Activated CD4-positive, alpha-beta memory T cell treated with anti-CD3 and anti-CD28 coated beads, Interleukin-2, amount 10 ng/mL, durations not matched to agents 7 days and 5 days (primary cell): ENCODE measurements at regions not wholly inside any gene's neighbourhood (a gene's known extent, or its start where the extent isn't known, plus 50 kb on each side); places are given as distances from the start of the nearest gene placed in this dataset.

Source experiments
- CTCF ChIA-PET: fragments of 350-600 bp; sonication (Branson Sonifier 250); formaldehyde crosslinking; loops from one replicate; lab custom pipeline; 2021; ENCODE audit warnings: antibody characterized with exemption, inconsistent platforms; lab: Charles Lee
- POLR2A ChIA-PET: fragments of 350-600 bp; sonication (Branson Sonifier 250); formaldehyde crosslinking; loops from one replicate; lab custom pipeline; 2021; ENCODE audit warnings: antibody characterized with exemption; lab: Charles Lee
- DNase-seq: peaks from one replicate; pipeline ENCODE4 v3.0.0-alpha.2; 2020
- H3K27ac Mint-ChIP-seq: one replicate; pipeline ENCODE4 v1.8.0; 2021; ENCODE audit warnings: mild to moderate bottlenecking, mixed read lengths
- H3K27me3 Mint-ChIP-seq: one replicate; pipeline ENCODE4 v1.8.0; 2021; ENCODE audit warnings: mixed read lengths
- H3K36me3 Mint-ChIP-seq: one replicate; pipeline ENCODE4 v1.8.0; 2021; ENCODE audit warnings: low read depth, mixed read lengths
- H3K4me1 Mint-ChIP-seq: one replicate; pipeline ENCODE4 v1.8.0; 2021; ENCODE audit warnings: mixed read lengths
- H3K4me3 Mint-ChIP-seq: one replicate; pipeline ENCODE4 v1.8.0; 2021; ENCODE audit warnings: mild to moderate bottlenecking, mixed read lengths
- H3K9me3 Mint-ChIP-seq: one replicate; pipeline ENCODE4 v1.8.0; 2021; ENCODE audit warnings: mixed read lengths

- POLR2A ChIA-PET, result no interaction called here
Measured at GRCh38 chr16:49928176-49929041, 72.5 kb upstream of the ZNF423 start.

DNA sequence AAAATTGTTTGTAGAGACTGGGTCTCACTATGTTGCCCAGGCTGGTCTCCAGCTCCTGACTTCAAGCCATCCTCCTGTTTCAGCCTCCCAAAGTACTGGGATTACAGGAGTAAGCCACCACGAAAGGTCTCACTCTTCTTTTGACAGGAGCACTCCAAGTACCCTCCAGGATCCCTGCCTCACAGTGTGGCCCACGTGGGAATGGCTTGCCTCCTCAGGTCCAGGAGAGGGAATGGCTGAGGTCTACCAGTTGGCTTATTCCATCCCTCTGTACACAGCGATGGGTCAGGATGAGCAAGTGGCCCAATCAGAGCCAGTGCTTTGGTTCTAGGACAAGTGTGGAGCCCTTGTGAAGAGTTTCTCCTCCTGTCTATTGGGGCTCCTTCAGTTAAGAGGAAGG lies 73.7 kb upstream of the ZNF423 start:
- Mint-ChIP-seq H3K4me3 (no peak overlapping the region), H3K27ac (no peak overlapping the region), H3K4me1 (no peaks in the 10 kb centered on the region), H3K9me3 (no peaks in the 10 kb centered on the region), H3K36me3 (no peaks in the 10 kb centered on the region), H3K27me3 (peaks cover 30% of the 10 kb centered on the region)
- ChIA-PET POLR2A (no interaction called here), CTCF (no interaction called here)
- DNase-seq, result no peak

More at GRCh38 chr16:49928176-49929041, 72.5 kb upstream of the ZNF423 start:
- DNase-seq, result no peak
- H3K36me3 Mint-ChIP-seq, result no peaks in the 10 kb centered on the region
- no peaks in the 10 kb centered on the region for H3K4me1 Mint-ChIP-seq
- H3K27ac Mint-ChIP-seq, result no peak overlapping the region
- no peaks in the 10 kb centered on the region for H3K9me3 Mint-ChIP-seq
- CTCF ChIA-PET, result no interaction called here
- no peak overlapping the region for H3K4me3 Mint-ChIP-seq
- peaks cover 30% of the 10 kb centered on the region for H3K27me3 Mint-ChIP-seq

- CTCF ChIA-PET, result no interaction called here
- Mint-ChIP-seq H3K36me3 (no peaks in the 10 kb centered on the region), H3K9me3 (no peaks in the 10 kb centered on the region), H3K27ac (no peak overlapping the region), H3K4me3 (no peak overlapping the region), H3K27me3 (peaks cover 24% of the 10 kb centered on the region), H3K4me1 (no peaks in the 10 kb centered on the region)
- no peak for DNase-seq
- POLR2A ChIA-PET, result no interaction called here
Measured at GRCh38 chr16:49930841-49931240, 74.9 kb upstream of the ZNF423 start.

GRCh38 chr16:49931266-49931665 lies 75.4 kb upstream of the ZNF423 start:
- ChIA-PET CTCF (interaction anchor here (1.0 kb wide), 1 partner anchor 13 kb away, joined by 3 read pairs; no protein-coding TSS in a partner anchor), POLR2A (no interaction called here)
- Mint-ChIP-seq H3K4me1 (no peaks in the 10 kb centered on the region), H3K36me3 (no peaks in the 10 kb centered on the region), H3K27me3 (peaks cover 21% of the 10 kb centered on the region), H3K9me3 (no peaks in the 10 kb centered on the region), H3K4me3 (no peak overlapping the region), H3K27ac (no peak overlapping the region)
- DNase-seq, result no peak

DNA sequence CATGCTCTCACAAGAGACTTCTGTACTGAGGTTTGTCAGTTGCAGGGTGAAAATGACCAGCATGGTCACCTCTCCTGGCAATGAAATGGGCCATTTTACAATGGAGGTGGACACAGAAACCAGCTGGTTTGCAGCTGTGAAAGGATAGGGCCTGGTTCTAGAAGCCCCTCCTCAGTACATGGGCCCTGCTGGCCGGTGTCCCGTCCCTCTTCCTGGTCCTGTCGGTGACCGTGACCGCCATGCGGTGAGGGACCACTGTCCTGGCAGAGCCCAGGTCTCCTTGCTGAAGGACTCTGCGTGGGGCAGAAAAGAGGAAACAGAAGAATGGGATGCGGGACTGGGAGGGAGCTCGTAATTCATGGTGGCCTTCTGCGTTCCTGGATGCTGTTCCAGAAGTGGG lies 76.0 kb upstream of the ZNF423 start:
- Mint-ChIP-seq H3K4me3 (no peak overlapping the region), H3K27ac (no peak overlapping the region), H3K36me3 (no peaks in the 10 kb centered on the region), H3K4me1 (no peaks in the 10 kb centered on the region), H3K27me3 (peaks cover 21% of the 10 kb centered on the region), H3K9me3 (no peaks in the 10 kb centered on the region)
- POLR2A ChIA-PET, result no interaction called here
- CTCF ChIA-PET, result interaction anchor here (1.0 kb wide), 1 partner anchor 14 kb away, joined by 3 read pairs; no protein-coding TSS in a partner anchor
- DNase-seq, result no peak

GRCh38 chr16:49932434-49932833 lies 76.5 kb upstream of the ZNF423 start:
- no peak for DNase-seq
- Mint-ChIP-seq H3K4me3 (no peak overlapping the region), H3K36me3 (no peaks in the 10 kb centered on the region), H3K27me3 (peaks cover 21% of the 10 kb centered on the region), H3K27ac (no peak overlapping the region), H3K4me1 (no peaks in the 10 kb centered on the region), H3K9me3 (no peaks in the 10 kb centered on the region)
- CTCF ChIA-PET, result no interaction called here
- POLR2A ChIA-PET, result no interaction called here

DNA sequence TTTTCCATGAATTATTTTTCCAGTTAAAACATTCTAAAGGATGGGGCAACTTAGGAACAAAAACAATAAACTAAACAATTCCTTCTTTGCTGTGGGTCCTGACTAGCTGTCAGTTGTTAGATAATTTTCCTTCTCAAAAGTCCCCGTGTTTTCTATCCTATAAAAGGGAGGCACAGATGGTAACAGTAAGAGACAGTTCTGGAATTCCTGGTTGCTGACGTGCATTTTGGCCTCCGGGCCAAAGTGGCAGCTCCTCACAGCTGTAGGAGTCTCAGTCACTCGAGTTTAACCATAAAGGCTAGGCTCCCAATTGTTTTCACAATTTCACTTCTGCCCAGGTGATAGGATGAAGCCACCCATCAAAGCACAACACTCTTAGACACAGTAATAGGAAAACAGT lies 77.0 kb upstream of the ZNF423 start:
- Mint-ChIP-seq H3K27me3 (peaks cover 21% of the 10 kb centered on the region), H3K4me1 (no peaks in the 10 kb centered on the region), H3K36me3 (no peaks in the 10 kb centered on the region), H3K27ac (no peak overlapping the region), H3K4me3 (no peak overlapping the region), H3K9me3 (no peaks in the 10 kb centered on the region)
- DNase-seq, result no peak
- POLR2A ChIA-PET, result no interaction called here
- CTCF ChIA-PET, result no interaction called here

GRCh38 chr16:49936791-49937190 lies 80.9 kb upstream of the ZNF423 start:
- no peak overlapping the region for H3K27ac Mint-ChIP-seq
- H3K36me3 Mint-ChIP-seq, result no peaks in the 10 kb centered on the region
- no peaks in the 10 kb centered on the region for H3K4me1 Mint-ChIP-seq
- peaks cover 15% of the 10 kb centered on the region for H3K27me3 Mint-ChIP-seq
- no peak overlapping the region for H3K4me3 Mint-ChIP-seq
- no peaks in the 10 kb centered on the region for H3K9me3 Mint-ChIP-seq
- POLR2A ChIA-PET, result no interaction called here
- CTCF ChIA-PET, result no interaction called here
- DNase-seq, result no peak

GRCh38 chr16:49937886-49938285 lies 82.0 kb upstream of the ZNF423 start:
- POLR2A ChIA-PET, result no interaction called here
- no peaks in the 10 kb centered on the region for H3K9me3 Mint-ChIP-seq
- CTCF ChIA-PET, result no interaction called here
- H3K27me3 Mint-ChIP-seq, result peaks cover 12% of the 10 kb centered on the region
- no peaks in the 10 kb centered on the region for H3K4me1 Mint-ChIP-seq
- DNase-seq, result no peak
- no peak overlapping the region for H3K4me3 Mint-ChIP-seq
- H3K27ac Mint-ChIP-seq, result no peak overlapping the region
- H3K36me3 Mint-ChIP-seq, result no peaks in the 10 kb centered on the region

DNA sequence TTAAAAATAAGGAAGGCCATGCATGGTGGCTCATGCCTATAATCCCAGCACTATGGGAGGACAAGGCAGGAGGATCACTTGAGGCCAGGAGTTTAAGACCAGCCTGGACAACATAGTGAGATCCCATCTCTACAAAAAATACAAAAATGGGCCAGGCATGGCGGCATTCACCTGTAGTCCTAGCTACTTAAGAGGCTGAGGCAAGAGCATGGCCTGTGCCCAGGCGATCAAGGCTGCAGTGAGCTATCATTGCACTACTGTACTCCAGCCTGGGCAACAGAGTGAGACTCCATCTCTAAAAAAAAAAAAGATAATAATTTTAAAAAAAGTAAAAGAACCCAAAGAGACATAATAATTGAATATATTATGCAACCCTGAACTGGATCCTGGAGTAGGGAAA lies 83.6 kb upstream of the ZNF423 start:
- no peak overlapping the region for H3K4me3 Mint-ChIP-seq
- H3K27ac Mint-ChIP-seq, result no peak overlapping the region
- no peaks in the 10 kb centered on the region for H3K9me3 Mint-ChIP-seq
- no peaks in the 10 kb centered on the region for H3K36me3 Mint-ChIP-seq
- no peaks in the 10 kb centered on the region for H3K4me1 Mint-ChIP-seq
- CTCF ChIA-PET, result no interaction called here
- POLR2A ChIA-PET, result no interaction called here
- no peak for DNase-seq
- peaks cover 11% of the 10 kb centered on the region for H3K27me3 Mint-ChIP-seq

DNA sequence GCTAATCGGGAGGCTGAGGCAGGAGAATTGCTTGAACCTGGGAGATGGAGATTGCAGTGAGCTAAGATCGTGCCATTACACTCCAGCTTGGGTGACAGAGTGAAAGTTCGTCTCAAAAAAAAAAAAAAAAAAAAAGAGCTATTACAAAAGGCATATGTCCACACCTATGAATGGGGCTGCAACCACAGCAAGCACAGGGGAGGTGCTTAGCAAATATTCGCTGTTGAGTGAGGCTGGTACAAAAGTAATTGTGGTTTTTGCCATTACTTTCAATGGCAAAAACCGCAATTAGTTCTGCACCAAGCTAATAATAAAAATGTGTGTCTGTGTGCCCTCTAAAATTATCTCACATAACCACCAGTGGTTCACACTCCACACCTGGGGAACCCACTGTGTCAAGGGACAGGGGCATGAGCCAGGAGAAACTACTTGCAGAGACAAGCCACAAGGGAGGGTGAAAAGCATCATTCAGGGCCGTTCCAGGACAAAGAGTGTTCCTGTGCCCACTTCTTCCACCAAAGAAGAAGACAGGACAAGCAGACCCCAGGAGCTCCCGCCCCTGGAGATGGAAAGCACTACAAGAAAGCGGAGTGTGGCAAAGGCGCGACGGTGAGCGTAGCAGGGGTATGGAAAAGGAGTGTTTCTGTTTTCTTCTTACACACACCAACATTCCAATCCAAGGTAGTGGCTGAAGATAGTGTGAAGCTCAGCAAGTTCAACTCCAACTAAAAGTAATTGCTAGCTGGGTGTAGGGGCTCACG lies 84.4 kb upstream of the CNEP1R1 start:
- peak; percentile 11 for DNase-seq
- ChIA-PET POLR2A (no interaction called here), CTCF (interaction anchor here (0.7 kb wide), 1 partner anchor 23 kb away, joined by 5 read pairs; no protein-coding TSS in a partner anchor)
- Mint-ChIP-seq H3K4me1 (no peaks in the 10 kb centered on the region), H3K27ac (no peak overlapping the region), H3K36me3 (no peaks in the 10 kb centered on the region), H3K9me3 (no peaks in the 10 kb centered on the region), H3K4me3 (no peak overlapping the region), H3K27me3 (peaks cover 9% of the 10 kb centered on the region)

GRCh38 chr16:49944221-49944620 lies 80.8 kb upstream of the CNEP1R1 start:
- Mint-ChIP-seq H3K4me3 (no peak overlapping the region), H3K27me3 (peaks cover 15% of the 10 kb centered on the region), H3K4me1 (no peaks in the 10 kb centered on the region), H3K27ac (no peak overlapping the region), H3K36me3 (no peaks in the 10 kb centered on the region), H3K9me3 (no peaks in the 10 kb centered on the region)
- POLR2A ChIA-PET, result no interaction called here
- CTCF ChIA-PET, result interaction anchor here (0.7 kb wide), 1 partner anchor 14 kb away, joined by 3 read pairs; no protein-coding TSS in a partner anchor
- DNase-seq, result no peak

DNA sequence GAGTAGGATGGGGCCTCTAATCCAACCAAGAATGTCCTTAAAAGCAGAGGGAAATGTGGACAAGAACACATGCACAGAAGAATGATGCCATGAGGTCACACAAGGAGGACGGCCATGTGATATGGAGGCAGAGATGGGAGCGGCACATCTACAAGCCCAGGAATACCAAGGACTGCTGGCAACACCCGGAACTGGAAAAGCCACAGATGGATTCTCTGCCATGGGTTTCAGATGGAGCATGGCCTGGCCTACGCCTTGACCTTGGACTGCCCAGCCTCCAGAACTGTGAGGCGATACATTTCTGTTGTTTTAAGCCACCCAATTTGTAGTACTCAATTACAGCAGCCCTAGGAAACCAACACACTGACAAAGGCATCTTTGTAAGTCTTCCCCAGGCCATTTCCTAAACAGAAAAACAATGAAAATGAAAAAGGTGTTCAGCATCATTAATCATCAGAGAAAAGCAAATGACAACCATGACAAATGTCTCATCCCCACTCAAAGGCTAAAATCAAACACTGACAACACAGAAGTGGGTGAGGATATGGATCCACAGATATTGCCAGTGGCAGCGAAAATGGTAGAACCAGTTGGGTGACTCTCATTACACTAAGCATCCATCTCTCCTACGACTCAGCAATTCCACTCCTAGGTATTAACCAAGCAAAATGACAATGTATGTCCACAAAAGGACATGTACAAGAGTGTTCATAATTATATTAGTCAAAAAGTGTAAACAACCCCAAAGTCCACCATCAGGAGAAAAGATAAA lies 76.9 kb upstream of the CNEP1R1 start:
- ChIA-PET POLR2A (no interaction called here), CTCF (no interaction called here)
- no peak for DNase-seq
- no peaks in the 10 kb centered on the region for H3K4me1 Mint-ChIP-seq
- H3K4me3 Mint-ChIP-seq, result no peak overlapping the region
- no peaks in the 10 kb centered on the region for H3K36me3 Mint-ChIP-seq
- H3K27me3 Mint-ChIP-seq, result peaks cover 7% of the 10 kb centered on the region
- H3K9me3 Mint-ChIP-seq, result no peaks in the 10 kb centered on the region
- H3K27ac Mint-ChIP-seq, result no peak overlapping the region
